GM21360 (cell line): ENCODE measurements at regions not wholly inside any gene's neighbourhood (a gene's known extent, or its start where the extent isn't known, plus 50 kb on each side); places are given as distances from the start of the nearest gene placed in this dataset.

Source experiments
- ATAC-seq: cut with Tn5 transposase; IDR thresholded peaks from one replicate; pipeline ENCODE4 v1.9.1; 2021; ENCODE audit warnings: mild to moderate bottlenecking, moderate library complexity; ENCODE audit not compliant: unreplicated experiment

DNA sequence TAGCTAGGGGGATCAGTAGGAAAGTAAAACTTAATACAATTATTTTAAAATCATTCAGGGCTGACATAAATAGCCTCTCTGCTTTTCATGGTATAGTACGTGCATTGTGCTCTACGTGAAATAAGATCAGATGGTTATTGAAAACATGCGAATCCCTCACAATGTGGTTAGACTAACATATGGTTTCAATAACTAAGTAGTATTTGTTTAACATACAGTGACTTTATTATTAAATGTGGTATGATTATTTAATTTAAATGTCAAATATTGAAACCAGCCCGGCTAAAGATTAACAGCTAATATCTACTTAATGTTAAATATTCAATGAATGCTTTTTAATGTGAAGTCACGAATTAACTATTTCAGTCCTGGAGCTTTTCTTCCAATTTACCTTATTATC lies 473.9 kb upstream of the THBS1 start:
- ATAC-seq, result no peak

DNA sequence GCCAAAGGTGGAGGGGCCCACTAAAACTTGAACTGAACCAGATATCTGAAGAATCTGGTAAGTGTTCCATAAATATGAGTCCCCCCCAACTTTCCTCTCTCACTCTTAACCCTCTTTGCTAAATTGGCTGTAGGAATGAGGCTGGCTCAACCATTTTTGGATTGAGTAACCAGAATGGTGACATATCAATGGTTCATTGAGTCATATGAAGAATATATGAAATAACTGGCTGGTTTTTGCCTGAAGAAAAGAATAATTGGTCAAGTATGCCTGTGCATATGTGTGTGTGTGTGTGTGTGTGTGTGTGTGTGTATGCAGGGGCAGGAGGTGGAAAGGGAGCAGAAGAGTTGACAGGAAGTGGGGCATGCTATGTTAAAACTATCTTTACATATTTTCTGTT lies 472.9 kb upstream of the THBS1 start:
- no peak for ATAC-seq

DNA sequence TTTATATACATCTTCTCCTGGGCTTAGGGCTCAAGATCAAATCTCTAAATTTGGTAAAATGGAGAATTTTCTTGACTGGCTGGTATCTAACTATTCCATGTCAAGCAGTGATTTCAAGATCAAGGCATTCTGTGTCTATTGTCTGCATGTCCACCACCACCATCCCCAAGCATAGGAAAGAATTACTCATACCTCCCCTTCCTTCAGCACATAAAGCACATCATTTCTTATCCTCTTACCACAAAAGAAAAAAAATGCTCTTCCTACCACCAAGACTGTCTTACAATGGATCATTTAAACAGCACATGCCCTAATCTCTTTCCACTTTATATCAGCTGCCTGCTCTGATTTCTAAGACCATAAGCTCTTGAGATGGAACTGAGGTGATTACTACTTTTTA lies 470.5 kb upstream of the THBS1 start:
- no peak for ATAC-seq

DNA sequence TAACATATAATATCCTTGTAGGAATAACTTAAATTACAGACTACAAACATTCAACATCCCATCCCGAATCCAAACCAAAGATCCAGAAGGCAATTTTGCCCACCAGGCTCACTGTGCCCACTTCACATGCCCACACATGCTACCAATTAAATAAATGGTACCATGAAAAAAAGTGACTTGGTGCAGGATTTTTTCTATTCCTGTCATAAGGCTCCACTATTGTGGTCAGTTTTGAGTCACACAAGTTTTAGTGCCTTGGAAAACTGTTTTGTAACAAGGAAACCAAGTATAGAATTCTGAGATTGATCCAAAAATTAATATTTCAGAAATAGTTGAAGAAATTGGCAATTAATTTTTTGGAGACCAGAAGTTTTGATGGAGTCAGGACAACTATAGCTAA lies 470.1 kb upstream of the THBS1 start:
- no peak for ATAC-seq

DNA sequence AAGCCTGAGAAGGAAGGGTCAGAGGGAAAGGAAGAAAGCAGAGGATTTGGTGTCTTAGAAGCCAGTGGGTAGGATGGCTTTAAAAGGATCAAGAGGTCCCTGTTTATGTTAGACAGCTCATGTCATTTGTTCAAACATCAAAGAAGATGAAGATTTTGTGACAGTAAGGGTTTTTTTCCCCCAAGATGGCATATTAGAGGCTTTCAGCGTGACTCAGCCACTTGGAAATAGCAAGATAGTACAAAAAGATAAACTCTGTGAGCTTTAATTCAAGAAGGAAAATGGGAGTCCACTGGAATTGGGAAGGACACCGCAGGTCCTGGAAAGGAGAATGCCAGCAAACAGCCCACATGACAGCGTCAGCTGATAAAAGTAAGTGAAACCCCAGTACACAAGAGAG lies 467.1 kb upstream of the THBS1 start:
- ATAC-seq, result no peak

DNA sequence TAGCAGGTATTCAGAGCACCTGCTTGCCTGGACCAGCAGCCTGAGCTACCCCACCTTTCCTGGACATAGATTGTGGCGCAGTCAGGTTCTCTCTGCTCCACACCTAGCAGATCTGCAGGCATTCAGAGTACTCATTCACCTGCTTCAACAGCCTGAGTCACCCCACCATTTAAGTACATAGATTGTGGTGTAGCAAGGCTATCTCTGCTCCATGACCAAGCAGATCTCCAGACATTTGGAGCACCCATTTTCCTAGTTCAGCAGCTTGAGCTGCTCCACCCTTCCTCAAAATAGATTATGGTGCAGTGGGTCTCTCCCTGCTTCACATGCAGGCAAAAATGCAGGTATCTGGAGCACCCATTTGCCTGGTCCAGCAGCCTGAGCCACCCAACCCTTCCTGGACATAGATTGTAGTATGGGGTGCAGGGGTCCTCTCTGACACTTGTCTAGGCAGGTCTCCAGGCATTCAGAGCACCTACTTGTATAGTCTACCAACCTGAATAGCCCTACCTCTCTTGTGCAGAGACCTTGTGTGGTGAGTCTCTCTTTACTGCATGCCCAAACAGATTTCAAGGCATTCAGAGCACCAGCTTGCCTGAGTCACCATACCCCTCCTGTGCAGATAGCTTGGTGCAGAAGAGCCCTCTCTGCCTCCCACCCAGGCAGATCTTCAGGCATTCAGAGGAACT lies 466.0 kb upstream of the THBS1 start:
- ATAC-seq, result no peak

DNA sequence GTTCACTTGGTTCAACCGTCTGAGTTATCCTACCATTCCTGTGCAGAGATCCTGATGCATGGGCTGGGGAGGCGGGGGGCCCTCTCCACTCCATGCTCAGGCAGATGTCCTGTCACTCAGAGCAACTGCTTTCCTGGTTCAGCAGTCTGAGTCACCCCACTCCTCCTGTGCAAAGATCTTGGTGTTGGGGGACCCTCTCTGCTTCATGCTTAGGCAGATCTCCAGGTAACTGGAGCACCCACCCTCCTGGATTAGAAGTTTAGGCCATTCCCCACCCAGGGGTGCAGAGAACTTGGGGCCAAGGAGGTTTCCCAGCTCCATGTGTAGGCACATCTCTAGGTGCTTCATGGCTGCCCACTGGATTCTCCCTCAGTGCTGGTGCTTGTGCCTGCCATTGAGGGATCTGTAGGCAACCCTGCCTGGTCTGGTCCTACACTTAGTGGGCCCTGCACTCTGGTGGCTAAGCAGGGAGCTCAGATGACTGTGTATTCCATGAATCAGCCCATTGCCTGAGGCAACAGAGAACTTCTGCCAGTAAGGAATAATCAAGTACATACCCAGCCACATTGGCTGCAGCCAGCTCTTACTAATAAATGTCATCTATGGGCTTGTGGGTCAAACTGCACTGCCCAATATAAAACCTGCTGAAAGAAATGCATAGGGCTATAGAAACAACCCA lies 465.4 kb upstream of the THBS1 start:
- ATAC-seq, result no peak

DNA sequence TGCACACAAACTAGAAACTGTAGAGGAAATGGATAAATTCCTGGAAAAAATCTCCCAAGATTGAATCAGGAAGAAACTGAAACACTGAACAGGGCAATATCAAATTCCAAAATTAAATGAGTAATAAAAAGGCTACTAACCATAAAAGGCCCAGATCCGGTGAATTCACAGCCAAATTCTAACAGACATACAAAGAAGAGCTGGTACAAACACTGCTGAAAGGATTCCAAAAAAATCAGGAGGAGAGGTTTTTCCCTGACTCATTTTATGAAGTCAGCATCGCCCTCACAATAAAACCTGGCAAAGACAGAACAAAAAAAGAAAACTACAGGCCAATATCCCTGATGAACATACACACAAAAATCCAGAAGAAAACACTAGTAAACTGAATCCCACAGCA lies 462.4 kb upstream of the THBS1 start:
- ATAC-seq, result no peak

DNA sequence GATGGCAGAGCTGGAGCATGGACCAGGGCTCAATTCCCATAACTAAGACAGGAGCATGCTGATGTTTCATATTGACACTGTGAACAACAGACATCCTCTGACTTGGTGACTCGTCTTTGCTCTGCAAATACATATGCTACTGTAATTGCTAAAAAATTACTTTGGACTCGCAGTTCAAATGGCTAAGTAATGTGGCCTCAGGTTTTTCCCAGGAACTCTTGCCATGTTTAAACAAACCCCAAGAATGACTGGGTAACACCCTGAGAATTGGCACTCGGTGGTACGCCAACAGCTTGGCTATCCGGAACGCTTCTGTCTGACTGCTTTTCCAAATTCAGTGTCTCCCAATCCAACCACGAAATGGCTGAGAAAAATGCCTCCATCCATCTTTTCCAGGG lies 456.7 kb upstream of the THBS1 start:
- ATAC-seq, result no peak

DNA sequence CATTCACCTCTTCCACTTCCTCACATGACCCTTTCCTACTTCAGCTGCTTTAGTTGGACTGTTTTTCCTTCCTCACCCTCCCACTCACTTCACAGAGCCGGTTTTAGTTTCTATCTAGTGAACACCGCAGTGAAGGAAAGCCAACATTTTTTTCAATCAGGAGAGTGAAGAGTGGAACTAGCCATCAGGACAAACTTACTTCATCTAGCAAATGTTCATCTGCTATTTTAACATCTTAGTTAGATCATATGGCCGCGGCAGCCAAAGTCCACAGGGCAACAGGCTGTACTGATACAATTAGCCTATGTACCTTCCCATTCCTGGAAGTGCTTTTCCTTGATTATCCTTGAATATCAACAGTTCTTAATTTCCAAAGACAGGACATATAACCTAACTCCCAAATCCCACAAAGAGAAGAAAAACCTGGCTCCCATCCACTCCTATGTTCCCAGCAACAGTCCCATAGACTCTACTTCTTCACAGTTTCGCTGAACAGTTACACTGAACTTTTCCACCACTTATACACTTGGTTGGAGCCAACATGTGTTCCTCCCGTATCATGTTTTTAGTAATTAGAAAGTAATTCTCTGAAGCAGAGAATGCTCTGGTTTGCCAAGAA lies 456.2 kb upstream of the THBS1 start:
- ATAC-seq, result no peak

DNA sequence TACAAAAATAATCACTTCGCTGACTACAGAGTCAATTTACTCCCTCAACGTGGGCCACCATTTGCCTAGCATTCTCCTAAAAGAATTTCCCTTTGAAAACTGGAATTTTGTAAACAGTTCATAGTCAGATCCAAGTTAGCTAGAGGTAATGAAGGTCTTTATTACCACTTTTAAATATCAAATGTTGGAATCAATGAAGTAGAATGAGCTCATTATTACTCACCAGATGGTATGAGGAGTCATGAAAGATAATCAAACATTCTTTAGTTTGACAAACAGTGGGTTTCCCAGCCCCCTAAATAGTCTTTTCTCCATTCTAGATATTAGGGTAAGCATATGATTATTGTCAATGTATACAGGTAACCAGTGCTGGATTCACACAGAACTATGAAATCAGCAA lies 455.7 kb upstream of the THBS1 start:
- no peak for ATAC-seq

DNA sequence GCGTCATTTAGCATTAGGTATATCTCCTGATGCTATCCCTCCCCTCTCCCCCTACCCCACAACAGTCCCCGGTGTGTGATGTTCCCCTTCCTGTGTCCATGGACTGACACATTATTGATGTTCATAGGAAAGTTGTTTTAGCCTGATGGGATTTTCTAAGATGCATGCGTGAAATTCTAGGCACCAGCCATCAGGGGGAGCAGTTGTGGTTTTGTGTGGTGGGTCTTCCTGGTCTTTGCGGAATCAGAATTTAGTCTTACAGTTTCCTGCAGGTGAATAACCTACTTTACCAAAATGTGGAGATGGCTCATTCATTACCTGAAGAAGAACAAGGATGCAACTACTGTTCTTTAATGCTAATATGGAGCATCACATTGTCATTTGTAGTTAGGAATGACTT lies 455.0 kb upstream of the THBS1 start:
- ATAC-seq, result no peak

DNA sequence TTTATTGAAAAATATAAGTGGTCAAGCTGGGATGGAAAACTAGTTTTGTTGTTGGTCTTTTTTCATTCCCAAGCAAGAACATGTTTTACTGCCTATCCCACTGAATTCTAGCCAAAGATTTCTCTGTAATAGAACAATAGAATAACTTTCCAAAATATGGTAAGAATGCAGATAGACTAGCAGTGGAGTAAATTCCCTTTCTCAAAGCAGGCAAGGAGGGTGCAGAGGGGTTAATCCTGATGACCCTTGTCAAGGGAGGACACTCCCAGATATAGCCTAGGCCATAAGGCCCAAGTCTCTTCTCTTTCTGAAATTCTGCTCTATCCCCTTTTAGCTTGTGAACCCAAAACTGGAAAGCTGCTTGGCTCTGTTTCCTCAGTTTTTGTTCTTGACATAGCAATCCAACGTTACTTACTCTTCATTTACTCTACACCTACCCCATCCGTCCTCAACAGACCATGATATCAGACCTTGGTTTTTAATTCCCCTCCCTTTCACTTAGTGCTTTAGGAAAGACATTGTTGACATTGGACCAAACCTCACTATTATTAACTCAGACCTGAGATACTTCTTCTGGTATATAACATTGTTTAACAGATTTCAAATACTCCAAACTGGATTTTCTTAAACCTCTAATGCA lies 453.6 kb upstream of the THBS1 start:
- ATAC-seq, result no peak

DNA sequence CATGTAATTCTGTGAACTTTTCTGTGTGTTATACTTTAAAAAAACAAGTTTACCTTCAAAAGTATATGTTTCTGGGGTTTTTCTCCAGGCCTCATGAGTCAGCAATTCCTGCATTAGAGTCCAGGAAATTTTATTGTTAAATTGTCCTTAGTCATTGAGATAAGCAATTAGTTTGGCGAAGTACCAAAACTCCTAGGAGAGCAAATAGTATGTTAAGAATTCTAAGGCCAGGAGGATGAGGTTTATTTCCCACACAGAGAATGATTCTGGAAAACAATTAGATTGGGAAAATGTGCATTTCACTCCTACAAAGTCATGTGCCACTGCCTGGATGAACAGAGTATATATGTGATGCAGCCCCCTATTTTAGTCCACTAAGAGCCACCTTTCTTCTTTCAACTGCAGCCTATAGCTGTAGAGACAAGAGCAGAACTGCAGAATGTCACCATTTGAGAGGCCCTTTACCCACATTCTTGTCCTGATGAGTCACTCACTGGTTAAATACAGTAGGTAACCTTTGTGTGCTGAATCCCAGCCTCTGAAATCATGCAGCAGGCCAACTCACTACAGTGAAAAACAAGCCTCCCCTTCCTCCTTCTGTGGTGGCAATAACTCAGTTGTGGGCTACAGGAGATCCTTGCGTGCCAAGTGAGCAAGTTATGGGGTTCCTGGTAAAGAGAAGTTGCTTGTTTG lies 452.8 kb upstream of the THBS1 start:
- no peak for ATAC-seq

DNA sequence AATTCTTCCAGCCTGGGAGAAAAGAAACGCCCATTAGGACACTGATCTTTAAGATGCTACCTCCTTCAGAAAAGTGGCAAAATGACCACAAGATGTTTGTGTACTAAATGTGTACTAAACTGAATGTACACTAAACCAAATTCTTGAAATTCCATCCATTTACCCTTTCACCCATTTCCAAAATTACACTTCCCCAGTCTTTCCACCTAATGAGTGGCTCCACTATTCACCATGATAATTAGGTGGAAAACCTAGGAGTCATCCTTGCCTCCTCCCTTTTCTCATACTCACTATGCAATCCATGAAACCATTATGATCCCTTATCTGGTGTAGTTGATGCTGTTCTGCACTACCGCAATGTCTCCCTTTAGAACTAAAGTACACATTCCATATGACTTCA lies 452.1 kb upstream of the THBS1 start:
- no peak for ATAC-seq

DNA sequence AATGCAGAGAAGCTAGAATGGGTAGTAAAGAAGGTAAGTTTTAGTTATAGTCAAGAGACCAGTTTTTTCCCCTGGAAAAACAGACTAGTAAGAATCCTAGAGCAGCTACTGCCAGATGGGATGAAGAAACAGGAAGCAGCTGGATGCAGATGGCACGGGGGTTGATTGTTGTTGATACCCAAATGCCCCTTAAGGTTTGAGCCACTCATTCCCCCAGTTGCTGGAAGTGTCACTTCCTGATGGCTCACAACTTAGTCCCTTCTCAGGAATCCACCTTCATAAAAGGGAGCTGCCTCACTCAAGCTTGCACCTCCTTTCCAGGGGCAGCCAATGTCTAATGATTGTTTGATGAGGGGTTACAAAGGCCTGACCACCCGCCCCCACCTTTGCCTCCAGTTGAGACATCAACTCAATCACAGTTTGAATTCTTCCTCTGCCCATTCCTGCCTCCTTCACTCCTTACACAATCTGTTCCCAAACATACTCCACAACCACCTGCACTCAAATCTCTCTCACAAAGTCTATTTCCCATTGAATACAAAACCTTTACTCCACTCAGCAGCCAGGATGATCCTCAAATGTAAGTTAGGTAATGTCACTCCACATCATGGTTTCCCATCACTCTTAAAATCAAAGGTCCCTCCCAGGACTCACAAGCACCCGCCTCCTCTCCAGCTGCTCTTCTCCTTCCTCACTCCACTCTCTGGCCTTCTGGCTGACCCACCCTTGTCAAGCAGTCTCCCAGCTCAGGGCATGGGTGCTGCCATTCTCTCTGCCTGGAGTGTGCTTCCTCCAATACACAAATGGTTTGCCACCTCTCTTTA lies 450.1 kb upstream of the THBS1 start:
- ATAC-seq, result no peak

DNA sequence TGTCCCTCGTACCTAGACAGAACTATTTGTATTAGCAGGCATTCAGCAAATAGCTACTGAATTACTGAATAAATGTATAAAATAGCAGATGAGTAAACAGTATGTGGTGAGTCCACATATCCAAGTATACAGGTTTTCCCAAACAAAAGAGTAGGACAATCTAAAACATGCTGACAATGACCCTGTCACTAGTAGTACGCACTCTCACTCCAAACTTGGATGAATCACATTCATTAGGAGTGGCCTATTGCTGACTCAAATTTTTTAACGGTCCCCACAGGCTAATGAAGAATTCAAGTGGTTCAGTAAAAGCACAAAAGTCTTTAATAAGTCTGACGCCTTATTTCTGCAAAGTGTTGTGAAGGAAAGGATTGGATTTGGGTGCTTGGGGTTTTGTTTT lies 449.3 kb upstream of the THBS1 start:
- ATAC-seq, result no peak

DNA sequence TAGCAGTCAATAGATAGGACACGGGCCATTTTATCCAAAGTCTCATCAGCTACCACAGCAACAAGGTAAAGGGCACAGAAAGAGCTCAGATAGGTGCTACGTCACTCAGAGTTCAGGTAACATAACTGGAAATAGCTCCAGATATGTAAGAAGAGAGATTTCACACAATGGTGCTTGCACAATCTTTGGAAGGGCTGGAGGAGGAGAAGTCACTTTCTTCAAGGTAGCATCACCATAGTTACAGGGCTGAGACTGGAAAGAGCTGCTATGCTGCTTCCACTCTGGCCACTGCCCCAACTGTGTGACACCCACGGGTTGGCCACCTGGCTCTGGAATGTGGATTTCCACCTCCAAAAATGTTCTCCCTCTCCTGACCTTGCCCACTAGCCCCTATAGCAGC lies 448.8 kb upstream of the THBS1 start:
- no peak for ATAC-seq

DNA sequence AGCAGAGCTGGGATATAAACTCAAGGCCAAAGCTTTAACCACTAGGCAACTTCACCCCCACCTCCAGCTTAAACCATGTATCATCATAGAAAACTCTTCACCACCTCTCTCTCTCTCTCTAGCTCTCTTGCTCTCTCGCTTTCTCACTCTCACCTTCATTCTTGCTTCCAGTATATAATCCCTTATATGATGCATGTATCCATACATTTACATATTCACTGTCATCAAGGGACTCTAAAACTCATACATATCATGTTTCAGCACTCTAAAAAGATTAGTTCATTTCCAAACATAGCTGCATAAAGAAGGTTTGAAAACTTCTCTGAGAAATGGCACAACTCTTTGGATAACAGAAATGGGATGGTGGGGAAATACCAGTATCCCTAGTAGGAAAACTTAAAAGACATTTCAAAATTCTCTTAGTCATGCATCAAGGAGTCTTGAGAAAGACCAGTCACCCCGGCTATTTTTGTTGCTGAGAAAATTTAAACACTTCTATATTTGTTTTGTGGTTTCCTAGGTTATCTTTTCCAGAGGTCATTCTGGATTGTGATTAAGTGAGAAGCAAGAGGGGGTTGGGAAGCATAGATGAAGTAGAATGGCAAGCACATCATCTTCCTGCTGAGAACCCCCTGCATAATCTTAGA lies 447.8 kb upstream of the THBS1 start:
- ATAC-seq, result no peak

DNA sequence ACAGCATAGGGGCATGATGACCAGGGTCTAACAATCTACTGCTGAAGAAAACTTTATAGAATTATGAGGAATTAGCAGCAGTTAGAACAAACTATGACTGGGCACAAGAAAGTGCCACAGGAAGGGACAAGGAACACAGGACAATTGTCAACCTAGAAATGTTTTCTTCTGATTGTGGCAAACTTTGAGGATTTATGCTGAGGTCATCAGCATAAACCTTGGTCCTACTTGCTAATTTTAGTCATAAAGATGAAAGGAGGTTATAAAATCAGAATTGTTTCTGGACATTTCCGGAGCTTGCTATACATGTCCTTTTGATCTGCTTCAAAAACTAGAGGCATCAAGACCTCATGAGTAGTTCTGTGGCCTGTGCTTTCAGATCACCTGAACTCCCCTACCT lies 446.6 kb upstream of the THBS1 start:
- no peak for ATAC-seq
